Tibial nerve (tissue), 4 donors: ENCODE measurements at regions not wholly inside any gene's neighbourhood (a gene's known extent, or its start where the extent isn't known, plus 50 kb on each side); places are given as distances from the start of the nearest gene placed in this dataset. TPM values are rescaled to one million over a fixed set of nuclear protein-coding genes. Genes with fewer than 3 reads are reported as not detected.

Experiments
- DNase-seq, 2 donors: peaks; one replicate each; pipeline ENCODE4 v3.0.0-alpha.2; 2019; ENCODE audit warnings: low spot score in 2 of 2
- H3K27ac ChIP-seq, 4 donors: fragments of 200-600 bp; sonication (generic) in 3 of 4; one replicate each; pipeline ENCODE4 v1.5.1; 2017 to 2019; ENCODE audit warnings: mild to moderate bottlenecking in 1 of 4
- H3K27me3 ChIP-seq, 2 donors: fragments of 200-600 bp; sonication (generic) in 1 of 2; one replicate each; pipeline versions ENCODE4 v1.5.1 to v1.6.0; 2017 to 2019
- H3K36me3 ChIP-seq, 3 donors: fragments of 200-600 bp; sonication (generic); one replicate each; pipeline ENCODE4 v1.5.1; 2018 to 2019
- H3K4me1 ChIP-seq, 4 donors: fragments of 200-600 bp; sonication (generic) in 3 of 4; one replicate each; pipeline ENCODE4 v1.5.1; 2017 to 2019
- H3K4me3 ChIP-seq, 4 donors: fragments of 200-600 bp; sonication (generic) in 3 of 4; one replicate each; pipeline ENCODE4 v1.5.1; 2017 to 2019; ENCODE audit warnings: mild to moderate bottlenecking in 1 of 4, moderate library complexity in 1 of 4
- H3K9me3 ChIP-seq, 4 donors: fragments of 200-600 bp; sonication (generic) in 3 of 4; one replicate each; pipeline ENCODE4 v1.5.1; 2017 to 2019
- CTCF ChIP-seq, 5 experiments: fragments of 200-600 bp in 3 of 5; fragments of 450-650 bp in 2 of 5; sonication (generic) in 3 of 5; IDR thresholded peaks; one replicate each; pipeline ENCODE4 v1.5.1; 2016 to 2019; ENCODE audit warnings: antibody characterized with exemption in 5 of 5, mild to moderate bottlenecking in 3 of 5, moderate library complexity in 2 of 5
- EP300 ChIP-seq, 2 donors: sonication (generic); formaldehyde crosslinking; IDR thresholded peaks; one replicate each; pipeline ENCODE4 v1.6.1; 2017; ENCODE audit warnings: antibody characterized with exemption in 2 of 2, mild to moderate bottlenecking in 1 of 2
- POLR2A ChIP-seq, 2 donors: fragments of 450-650 bp; IDR thresholded peaks; one replicate each; pipeline ENCODE4 v1.6.1; 2017; ENCODE audit warnings: antibody characterized with exemption in 2 of 2, mild to moderate bottlenecking in 2 of 2, moderate library complexity in 2 of 2
- WGBS, 2 donors: methylation state at CpG; one replicate each; pipeline ENCODE4 v1.1.5; 2018; 5-methylcytosine and 5-hydroxymethylcytosine counted together
- small RNA-seq: library from RNA; depleted of rRNA; stranded (forward); fragments of <200 nt; gene quantifications from one replicate; pipeline ENCODE3, GENCODE V24; 2016

- TF ChIP-seq EP300 (IDR thresholded peaks at IDR 0.05) (no peak), CTCF (IDR thresholded peaks at IDR 0.05) (no peak), POLR2A (IDR thresholded peaks at IDR 0.05) (no peak)
- no peaks in the 10 kb centered on the region for H3K27me3 ChIP-seq
- no peaks in the 10 kb centered on the region for H3K9me3 ChIP-seq
- no peaks in the 10 kb centered on the region for H3K36me3 ChIP-seq
- H3K4me1 ChIP-seq, result no peaks in the 10 kb centered on the region
- 46 to 56% methylated on average over 2 of the region's 2 CpGs for WGBS, 2 donors
- H3K4me3 ChIP-seq, result no peak overlapping the region
- no peak overlapping the region for H3K27ac ChIP-seq
- no peak for DNase-seq
Measured at GRCh38 chr9:119432428-119432827, 63.2 kb upstream of the BRINP1 start.

GRCh38 chr9:119429302-119429701 lies 60.1 kb upstream of the BRINP1 start:
- Histone ChIP-seq H3K36me3 (no peaks in the 10 kb centered on the region), H3K9me3 (peaks cover 0 to 8% (median 0%) of the 10 kb centered on the region in 4 donors), H3K4me3 (no peak overlapping the region), H3K27me3 (no peaks in the 10 kb centered on the region), H3K4me1 (no peaks in the 10 kb centered on the region), H3K27ac (no peak overlapping the region)
- TF ChIP-seq POLR2A (IDR thresholded peaks at IDR 0.05) (no peak), EP300 (IDR thresholded peaks at IDR 0.05) (no peak), CTCF (IDR thresholded peaks at IDR 0.05) (no peak)
- no peak for DNase-seq
- WGBS, 2 donors, result 71 to 77% methylated on average over 4 of the region's 4 CpGs

GRCh38 chr9:119420231-119420630 lies 51.0 kb upstream of the BRINP1 start:
- TF ChIP-seq CTCF (IDR thresholded peaks at IDR 0.05) (no peak), EP300 (IDR thresholded peaks at IDR 0.05) (no peak), POLR2A (IDR thresholded peaks at IDR 0.05) (no peak)
- no peak overlapping the region for H3K4me3 ChIP-seq
- H3K36me3 ChIP-seq, result no peaks in the 10 kb centered on the region
- no peak for DNase-seq
- no peak overlapping the region for H3K27ac ChIP-seq
- H3K27me3 ChIP-seq, result no peaks in the 10 kb centered on the region
- H3K4me1 ChIP-seq, result no peaks in the 10 kb centered on the region
- 38 to 39% methylated on average over 2 of the region's 2 CpGs for WGBS, 2 donors
- H3K9me3 ChIP-seq, result no peaks in the 10 kb centered on the region

Small RNA genes in the stretch of these regions (small RNA-seq; reads per million reads assigned to genes)
- not detected for gene MIR147A
